HG03025 (cell line): ENCODE measurements at regions not wholly inside any gene's neighbourhood (a gene's known extent, or its start where the extent isn't known, plus 50 kb on each side); places are given as distances from the start of the nearest gene placed in this dataset.

Experiments used
- ATAC-seq: cut with Tn5 transposase; IDR thresholded peaks from one replicate; pipeline ENCODE4 v1.9.1; 2021; ENCODE audit warnings: mild to moderate bottlenecking, moderate library complexity; ENCODE audit not compliant: unreplicated experiment, low FRiP score

- ATAC-seq, result no peak
These were observed 510.4 kb upstream of the TYRP1 start for GRCh38 chr9:12182806-12183205.

DNA sequence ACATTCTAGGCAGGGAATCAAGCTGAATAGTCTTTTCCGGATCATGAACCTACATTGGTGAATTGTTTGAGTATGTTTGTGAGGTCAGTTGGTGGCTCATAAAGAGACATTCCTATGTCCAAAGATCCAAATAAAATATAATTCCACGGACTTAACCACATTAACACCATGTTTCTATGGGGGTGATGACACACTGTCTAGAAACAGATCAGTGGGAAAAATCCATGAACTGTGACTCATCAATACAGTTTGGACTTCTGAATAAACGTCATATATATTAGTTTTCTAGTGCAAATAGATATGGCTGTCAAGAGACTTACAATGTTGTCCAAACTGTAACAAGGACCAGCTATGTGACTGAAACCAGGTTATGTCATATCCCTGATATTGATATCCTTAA is 509.9 kb upstream of the TYRP1 start:
- no peak for ATAC-seq

GRCh38 chr9:12185856-12186255 is 507.3 kb upstream of the TYRP1 start:
- ATAC-seq, result no peak

- no peak for ATAC-seq
These were observed 501.6 kb upstream of the TYRP1 start for GRCh38 chr9:12191630-12192029.

- no peak for ATAC-seq
These were observed 498.5 kb upstream of the TYRP1 start for GRCh38 chr9:12194731-12195130.

GRCh38 chr9:12195456-12195855 is 497.7 kb upstream of the TYRP1 start:
- ATAC-seq, result no peak

- ATAC-seq, result no peak
These were observed 488.7 kb upstream of the TYRP1 start for GRCh38 chr9:12204512-12204911.

DNA sequence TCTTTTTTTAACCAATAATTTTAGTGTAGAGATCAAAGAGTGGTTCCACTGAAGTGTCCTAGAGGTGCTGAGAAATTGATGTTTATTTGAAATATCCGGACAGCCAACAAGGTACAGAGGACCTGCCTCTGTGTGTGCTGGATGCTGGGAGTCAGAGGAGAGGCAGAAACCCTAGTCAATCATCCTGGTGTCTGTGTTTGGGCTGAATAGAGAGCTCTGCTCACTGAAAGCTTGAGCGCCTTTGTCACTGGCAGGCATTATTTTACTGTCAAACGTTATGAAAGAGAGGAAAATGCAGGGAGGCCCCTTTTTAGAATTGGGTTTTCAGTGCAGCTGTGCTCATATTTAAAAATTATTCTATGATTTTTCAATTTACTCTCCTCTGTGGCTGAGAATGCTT is 480.3 kb upstream of the TYRP1 start:
- ATAC-seq, result no peak

- no peak for ATAC-seq
These were observed 471.7 kb upstream of the TYRP1 start for GRCh38 chr9:12221470-12221869.

DNA sequence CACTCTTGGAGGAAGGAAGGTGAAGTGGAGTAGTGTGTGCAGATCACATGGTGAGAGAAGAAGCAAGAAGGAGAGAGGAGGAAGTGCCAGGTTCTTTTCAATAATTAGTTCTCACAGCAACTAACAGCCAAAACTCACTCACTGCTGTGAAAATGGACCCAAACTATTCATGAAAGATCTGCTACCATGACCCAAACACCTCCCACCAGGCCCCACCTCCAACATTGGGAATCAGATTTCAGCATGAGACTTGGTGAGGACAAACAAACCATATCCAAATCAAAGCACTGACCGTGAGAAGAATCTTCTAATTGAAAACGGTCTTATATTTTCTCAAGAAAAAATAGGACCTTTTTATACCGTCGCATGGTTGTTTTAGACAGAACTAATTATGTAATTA is 468.7 kb upstream of the TYRP1 start:
- ATAC-seq, result no peak

GRCh38 chr9:12230708-12231107 is 462.5 kb upstream of the TYRP1 start:
- peak; percentile 68 for ATAC-seq

DNA sequence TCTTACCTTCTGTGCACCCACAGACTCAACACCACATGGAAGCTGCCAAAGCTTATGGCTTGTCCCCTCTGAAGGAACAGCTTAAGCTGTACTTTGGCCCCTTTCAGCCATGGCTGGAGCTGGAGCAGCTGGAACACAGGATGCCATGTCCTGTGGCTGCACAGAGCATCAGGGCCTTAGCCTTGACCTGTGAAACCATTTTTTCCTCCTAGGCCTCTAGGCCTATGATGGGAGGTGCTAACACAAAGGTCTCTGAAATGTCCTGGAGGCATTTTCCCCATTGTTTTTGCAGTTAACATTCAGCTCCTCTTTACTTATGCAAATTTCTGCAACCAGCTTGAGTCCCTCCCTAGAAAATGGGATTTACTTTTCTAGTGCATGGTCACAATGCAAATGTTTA is 461.4 kb upstream of the TYRP1 start:
- no peak for ATAC-seq

GRCh38 chr9:12232836-12233235 is 460.3 kb upstream of the TYRP1 start:
- no peak for ATAC-seq

DNA sequence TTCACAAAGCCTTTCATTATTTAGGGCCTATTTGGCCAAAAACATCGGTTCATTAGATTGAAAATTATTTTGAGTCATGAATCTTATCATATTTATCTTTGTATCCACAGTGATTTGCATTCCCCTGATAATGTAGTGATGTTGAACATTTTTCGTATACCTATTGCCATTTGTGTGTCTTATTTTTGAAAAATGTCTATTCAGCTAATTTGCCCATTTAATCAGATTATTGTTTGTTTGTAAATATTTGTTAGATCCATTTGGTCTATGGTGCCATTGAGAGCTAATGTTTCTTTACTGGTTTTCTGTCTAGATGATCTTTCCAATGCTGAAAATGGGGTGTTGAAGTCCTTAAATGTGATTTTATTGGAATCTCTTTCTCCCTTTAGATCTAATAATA is 439.2 kb upstream of the TYRP1 start:
- ATAC-seq, result no peak

DNA sequence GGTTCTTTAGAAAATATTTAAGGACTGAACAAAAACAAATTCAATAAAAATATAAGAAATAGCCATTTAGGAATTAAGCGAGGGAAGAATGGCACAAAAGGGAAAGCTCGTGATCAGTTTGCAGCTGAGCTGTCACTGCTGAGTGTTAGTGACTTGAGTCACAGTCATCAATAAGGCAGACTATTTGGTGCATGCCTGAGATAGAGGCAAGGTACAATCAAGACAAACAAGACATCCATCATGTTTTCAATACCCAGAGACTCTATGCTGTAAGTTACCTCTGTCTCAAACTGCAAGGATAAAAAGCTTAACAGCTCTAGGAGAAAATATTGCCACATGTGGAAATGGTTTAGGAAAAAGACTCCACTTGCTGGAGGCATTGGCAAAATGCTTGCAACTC is 426.4 kb upstream of the TYRP1 start:
- ATAC-seq, result no peak

GRCh38 chr9:12271421-12271891 is 421.7 kb upstream of the TYRP1 start:
- ATAC-seq, result no peak

- no peak for ATAC-seq
These were observed 420.6 kb upstream of the TYRP1 start for GRCh38 chr9:12272471-12273120.

GRCh38 chr9:12274577-12274976 is 418.6 kb upstream of the TYRP1 start:
- ATAC-seq, result no peak

DNA sequence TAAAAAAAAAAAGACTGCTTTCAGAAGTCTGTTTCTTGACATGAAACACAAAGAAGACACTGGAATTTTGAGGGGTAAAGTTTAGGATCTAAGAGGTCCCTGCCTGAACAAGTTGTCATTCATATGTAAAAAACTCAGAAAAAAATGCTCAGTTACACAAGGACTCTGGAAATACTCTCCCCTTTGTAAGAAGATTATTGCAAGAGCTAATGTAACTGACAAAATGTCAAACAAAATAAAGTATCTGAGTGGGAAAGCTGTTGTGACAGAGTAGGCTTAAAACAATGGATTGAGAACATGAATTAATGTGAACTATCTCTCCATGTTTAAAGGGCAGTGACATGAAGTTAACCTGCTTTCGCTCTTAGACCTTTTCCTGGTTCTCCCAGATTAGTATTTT is 416.7 kb upstream of the TYRP1 start:
- no peak for ATAC-seq

GRCh38 chr9:12289711-12290110 is 403.5 kb upstream of the TYRP1 start:
- ATAC-seq, result no peak

DNA sequence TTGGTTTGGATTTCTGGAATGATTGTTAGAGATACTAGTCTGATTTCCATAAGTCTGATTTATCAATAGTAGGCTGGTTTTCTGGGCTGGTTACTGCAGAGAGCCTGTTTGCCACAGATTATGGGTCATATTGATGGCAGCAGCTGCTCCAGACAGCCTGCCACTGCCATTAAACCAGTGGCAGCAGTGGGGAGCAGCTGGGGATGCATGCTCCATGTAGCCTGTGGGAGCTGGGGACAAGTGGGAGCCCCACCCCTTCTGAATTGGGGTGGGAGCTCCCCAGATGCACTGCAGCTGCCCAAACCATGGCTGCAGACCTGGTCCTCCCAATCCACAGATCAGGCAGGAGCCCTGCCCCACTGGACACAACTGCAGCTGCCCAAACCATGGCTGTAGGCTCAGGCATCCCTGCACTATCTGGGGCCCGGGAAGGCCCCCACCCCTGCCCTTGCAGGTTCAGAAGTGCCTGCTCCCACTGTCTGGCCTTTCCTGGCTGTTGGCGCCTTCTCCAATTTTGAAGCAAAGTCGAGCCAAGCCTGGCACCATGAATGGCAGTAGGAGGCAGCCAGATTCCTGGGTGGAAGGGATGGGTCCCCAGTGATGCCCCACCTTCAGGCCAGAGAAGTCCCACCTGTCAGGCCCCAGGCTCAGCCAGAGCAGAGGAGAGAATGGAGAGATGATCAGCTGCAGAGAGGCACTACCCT is 402.9 kb upstream of the TYRP1 start:
- no peak for ATAC-seq

DNA sequence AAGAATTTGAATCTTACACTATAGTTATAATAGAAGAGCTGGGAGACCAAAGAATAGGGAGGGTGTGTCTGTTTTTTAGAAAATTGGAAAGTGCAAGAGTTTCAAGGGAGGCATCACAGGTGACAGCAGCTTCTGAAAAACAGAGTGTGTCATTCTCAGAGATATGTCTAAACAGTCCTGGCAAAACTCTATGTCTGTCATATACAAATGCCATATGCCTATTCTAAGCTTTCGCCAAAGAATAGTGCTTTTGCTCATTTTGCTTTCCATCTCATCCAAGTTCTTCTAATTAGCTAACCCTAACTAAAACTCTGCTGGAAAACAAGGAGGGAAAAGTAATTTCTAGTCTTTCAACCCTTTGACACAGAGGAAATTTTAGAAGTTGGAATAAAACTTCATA is 388.0 kb upstream of the TYRP1 start:
- no peak for ATAC-seq
